ENCODE measurements at regions not wholly inside any gene's neighbourhood (a gene's known extent, or its start where the extent isn't known, plus 50 kb on each side); places are given as distances from the start of the nearest gene placed in this dataset.
"Not testable (repeated sequence)": the region's sequence is repeated elsewhere in the genome, so short reads cannot be mapped to it uniquely, and the experiment has no call there.

- DNase-seq (ENCODE audit: low read depth in 2 of 2), result no peak
Observed at GRCh38 chr3:40940651-40941050, 258.7 kb upstream of the CTNNB1 start.

DNA sequence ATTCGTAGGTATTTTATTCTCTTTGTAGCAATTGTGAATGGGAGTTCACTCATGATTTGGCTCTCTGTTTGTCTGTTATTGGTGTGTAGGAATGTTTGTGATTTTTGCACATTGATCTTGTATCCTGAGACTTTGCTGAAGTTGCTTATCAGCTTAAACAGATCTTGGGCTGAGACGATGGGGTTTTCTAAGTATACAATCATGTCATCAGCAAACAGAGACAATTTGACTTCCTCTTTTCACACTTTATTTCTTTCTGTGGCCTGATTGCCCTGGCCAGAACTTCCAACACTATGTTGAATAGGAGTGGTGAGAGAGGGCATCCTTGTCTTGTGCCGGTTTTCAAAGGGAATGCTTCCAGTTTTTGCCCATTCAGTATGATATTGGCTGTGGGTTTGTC, 252.3 kb upstream of the CTNNB1 start:
- DNase-seq (ENCODE audit: low read depth in 2 of 2), result not testable (repeated sequence)

GRCh38 chr3:40949347-40949746, 250.0 kb upstream of the CTNNB1 start:
- not testable (repeated sequence) for DNase-seq (ENCODE audit: low read depth in 2 of 2)

DNA sequence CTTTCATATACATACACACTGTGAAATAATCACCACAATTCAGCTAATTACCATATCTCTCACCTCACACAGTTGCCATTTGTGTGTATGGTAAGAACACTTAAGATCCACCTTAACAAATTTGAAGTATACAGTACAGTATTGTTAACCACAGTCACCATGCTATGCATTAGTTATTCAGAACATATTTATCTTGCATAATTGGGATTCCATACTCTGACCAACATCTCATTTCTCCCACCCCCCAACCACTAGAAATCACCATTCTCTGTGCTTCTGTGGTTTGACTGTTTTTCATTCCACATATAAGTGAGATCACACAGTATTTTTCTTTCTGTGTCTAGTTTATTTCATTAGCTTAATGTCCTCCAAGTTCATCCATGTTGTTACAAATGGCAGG, 247.7 kb upstream of the CTNNB1 start:
- DNase-seq (ENCODE audit: low read depth in 2 of 2), result no peak

GRCh38 chr3:40961104-40961857, 238.0 kb upstream of the CTNNB1 start:
- DNase-seq (ENCODE audit: low read depth in 2 of 2), result no peak

- no peak for DNase-seq (ENCODE audit: low read depth in 2 of 2)
Observed at GRCh38 chr3:40962721-40963120, 236.6 kb upstream of the CTNNB1 start.

- DNase-seq (ENCODE audit: low read depth in 2 of 2), result no peak
Observed at GRCh38 chr3:40968666-40969065, 230.6 kb upstream of the CTNNB1 start.

- no peak for DNase-seq (ENCODE audit: low read depth in 2 of 2)
Observed at GRCh38 chr3:40969341-40969740, 230.0 kb upstream of the CTNNB1 start.

DNA sequence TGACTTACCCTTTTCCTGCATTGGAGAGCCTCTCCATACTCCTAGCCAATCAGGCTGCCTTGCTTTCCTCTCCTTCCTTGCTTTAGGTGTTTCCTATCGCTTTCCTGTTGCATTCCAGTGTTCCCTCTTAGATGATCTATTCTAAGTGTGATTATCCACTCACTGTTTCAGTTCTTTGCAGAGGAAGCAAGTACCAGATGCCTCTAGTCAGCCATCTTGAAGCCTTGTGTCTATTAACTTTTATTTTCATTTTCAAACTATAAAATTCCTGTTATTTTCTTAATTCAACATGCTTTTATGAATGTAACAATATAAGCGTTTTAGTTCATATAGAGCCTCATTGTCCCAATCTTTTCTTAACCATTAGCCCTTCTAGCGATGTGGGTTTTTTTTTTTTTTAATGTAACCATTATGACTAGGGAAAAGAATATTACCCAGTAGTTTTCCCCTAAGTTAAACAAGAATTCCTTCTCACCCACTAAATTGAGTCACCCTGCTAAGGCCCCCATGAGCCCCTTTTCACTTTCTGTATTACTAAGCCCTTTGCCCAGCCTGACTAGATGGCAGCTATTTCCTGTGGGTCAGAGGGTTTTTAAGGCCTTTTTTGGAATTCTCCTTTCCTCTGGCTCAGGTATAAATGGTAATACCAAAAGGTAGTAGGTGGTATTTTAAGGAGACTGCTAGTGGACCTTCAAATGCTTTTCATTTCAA, 229.4 kb upstream of the CTNNB1 start:
- DNase-seq (ENCODE audit: low read depth in 2 of 2), result no peak

- peak in 1 of 2 donors; percentile 36 for DNase-seq (ENCODE audit: low read depth in 2 of 2)
Observed at GRCh38 chr3:40971191-40972168, 227.8 kb upstream of the CTNNB1 start.

DNA sequence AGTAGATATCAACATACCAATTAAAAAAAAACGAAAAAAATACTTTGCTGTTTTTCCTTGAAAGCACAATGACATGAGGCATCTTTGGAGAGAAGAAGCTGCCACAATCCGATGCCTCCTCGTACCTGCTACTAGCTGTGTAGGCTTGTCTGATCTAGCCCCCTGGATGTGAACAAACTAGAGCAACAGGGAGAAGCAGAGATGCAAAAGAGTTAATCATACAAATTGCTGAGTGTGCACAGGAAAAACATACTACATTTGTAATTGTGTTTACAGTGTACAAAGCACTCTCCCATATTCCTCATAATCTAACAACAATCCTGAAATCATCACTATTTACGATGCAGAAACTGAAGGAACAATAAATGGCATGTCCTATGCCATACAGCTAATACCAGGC, 227.0 kb upstream of the CTNNB1 start:
- DNase-seq (ENCODE audit: low read depth in 2 of 2), result no peak

DNA sequence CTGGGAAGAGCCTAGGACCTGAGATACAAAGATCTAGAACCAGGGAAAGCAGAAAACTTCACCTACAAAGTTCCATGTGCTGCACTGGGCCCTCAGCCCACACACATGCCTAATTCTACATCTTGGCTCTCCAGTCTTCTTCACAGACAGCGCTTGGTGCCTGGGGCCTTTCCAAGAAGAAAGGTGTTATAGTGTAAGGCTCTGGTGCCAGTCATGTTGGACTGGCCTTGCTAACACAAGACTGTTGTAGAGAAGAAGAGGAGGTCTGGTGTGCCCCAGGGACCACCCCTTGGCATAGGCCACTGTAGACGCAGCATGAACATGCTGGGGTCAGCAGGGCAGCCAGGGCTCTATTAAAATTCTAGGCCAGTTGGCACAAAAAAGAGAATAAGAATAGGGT, 226.2 kb upstream of the CTNNB1 start:
- DNase-seq (ENCODE audit: low read depth in 2 of 2), result no peak

GRCh38 chr3:40975711-40976121, 223.6 kb upstream of the CTNNB1 start:
- DNase-seq (ENCODE audit: low read depth in 2 of 2), result no peak

GRCh38 chr3:40976241-40976640, 223.1 kb upstream of the CTNNB1 start:
- no peak for DNase-seq (ENCODE audit: low read depth in 2 of 2)

- DNase-seq (ENCODE audit: low read depth in 2 of 2), result no peak
Observed at GRCh38 chr3:40978442-40978841, 220.9 kb upstream of the CTNNB1 start.

DNA sequence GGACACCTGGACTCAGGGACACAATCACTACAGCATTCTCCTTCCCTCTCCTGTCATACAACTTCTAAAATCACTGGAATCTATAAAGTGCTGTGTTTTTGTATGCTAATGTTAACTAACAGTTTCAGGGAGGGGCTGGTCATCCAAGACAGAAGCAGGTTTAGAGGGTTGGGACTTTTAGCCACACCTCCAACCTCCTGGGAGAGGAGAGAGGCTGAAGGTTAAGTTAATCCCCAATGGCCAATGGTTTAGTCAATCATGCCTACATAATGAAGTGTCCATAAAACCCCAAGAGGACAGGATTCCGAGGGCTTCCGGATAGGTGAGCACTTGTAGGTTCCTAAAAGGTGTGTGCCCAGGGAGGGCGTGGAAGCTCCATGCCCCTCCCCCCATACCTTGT, 219.3 kb upstream of the CTNNB1 start:
- no peak for DNase-seq (ENCODE audit: low read depth in 2 of 2)

DNA sequence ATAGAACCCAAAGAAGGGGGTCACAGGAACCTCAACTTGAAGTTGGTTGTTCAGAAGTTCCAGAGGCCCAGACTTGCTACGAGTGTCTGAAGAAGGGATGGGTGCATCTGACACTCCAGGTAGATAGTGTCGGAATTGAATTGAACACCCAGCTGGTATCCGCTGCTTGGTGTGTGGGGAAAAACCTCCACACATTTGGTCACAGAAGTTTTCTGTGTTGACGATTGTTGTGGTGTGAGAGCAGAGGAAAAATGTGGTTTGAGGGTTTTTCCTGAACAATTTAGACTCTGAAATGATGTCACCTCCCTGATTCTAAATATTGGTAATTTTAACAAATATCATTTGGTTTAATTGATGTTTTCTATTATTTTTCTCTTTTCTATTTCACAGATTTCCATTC, 218.8 kb upstream of the CTNNB1 start:
- no peak for DNase-seq (ENCODE audit: low read depth in 2 of 2)

GRCh38 chr3:40985195-40985594, 214.1 kb upstream of the CTNNB1 start:
- no peak for DNase-seq (ENCODE audit: low read depth in 2 of 2)

DNA sequence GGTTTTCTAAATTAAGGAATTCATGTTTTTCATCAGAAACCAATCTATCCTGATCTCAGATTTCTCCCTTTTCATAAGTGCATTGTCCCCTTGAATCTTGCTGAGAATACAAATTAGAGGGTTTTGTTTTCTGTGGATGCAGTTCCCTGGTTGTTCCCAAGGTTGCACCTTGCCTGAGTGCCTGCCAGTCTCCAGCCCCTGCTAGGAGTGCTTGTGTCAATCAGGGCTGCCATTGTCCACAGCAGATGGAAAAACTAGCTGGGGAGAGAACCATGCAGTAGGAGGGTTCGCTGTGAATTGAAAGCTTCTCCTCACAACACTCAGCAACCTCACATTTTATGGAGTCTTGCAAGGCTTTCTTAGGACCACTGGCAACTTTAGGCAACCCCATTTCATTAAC, 210.8 kb upstream of the CTNNB1 start:
- no peak for DNase-seq (ENCODE audit: low read depth in 2 of 2)

DNA sequence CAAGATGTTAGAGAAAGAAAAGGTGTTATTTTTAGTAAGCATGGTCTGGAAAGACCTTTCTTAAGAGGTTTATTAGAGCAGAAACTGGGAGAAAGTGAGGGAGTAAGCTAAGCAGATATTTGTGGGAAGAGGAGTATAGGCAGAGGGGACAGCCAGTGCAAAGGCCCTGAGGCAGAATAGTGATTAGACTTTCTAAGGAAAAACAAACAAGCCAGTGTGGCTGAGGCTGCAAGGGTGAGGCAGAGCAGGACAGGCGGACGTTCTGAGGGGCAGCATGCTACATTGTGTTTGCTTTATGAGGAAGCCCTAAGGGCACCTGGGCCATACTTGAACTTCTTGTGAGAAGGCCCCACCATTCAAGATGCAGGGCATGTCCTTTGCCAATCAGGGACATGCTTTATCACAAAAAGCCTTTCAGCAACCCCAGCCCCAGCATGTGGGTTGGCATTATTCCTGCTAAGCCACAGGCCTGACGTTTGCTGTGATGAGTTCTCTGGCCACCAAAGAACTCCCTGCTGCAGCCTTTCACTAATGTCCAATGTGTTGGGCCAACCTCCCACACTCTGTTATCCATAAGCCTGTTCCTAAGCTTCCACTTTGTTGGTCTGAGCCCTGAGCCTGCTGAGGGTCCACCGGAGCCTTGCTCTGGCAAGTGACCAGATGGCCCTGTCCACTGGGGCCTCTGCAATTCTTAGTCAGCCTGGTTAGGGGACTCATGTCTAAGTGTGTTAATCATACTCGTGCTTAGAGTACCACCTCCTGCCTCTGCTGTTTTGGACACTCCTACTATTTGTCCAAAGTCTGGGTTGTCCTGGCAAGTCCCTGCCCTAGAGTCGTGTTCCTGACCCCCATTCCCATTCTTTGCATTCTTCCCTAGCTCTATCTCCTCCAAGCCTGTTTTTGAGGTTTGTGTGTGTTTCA, 209.9 kb upstream of the CTNNB1 start:
- DNase-seq (ENCODE audit: low read depth in 2 of 2), result no peak

DNA sequence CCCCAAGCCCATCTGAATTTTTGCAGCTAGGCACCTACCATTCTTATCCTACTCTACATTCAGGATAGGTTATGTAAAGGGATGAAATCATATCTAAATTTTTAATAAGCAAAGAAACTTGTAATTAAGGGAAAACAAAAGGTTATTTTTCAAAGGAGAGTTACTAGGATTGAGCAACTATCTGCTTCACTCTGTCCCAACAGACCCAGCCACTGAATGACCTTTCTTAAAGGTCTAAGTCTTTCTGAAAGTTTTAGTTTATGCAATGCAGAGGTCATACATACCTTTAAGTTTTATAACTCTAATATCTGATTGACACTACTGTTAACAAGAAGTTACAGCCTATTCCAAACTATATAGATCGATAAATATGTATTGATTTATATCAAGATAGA, 209.2 kb upstream of the CTNNB1 start:
- DNase-seq (ENCODE audit: low read depth in 2 of 2), result no peak
